NCI-H2196 (cell line): ENCODE measurements at regions not wholly inside any gene's neighbourhood (a gene's known extent, or its start where the extent isn't known, plus 50 kb on each side); places are given as distances from the start of the nearest gene placed in this dataset.
"Not testable (repeated sequence)": the region's sequence is repeated elsewhere in the genome, so short reads cannot be mapped to it uniquely, and the experiment has no call there.

ENCODE experiments used
- DNase-seq: peaks from one replicate; lab custom pipeline; 2025; ENCODE audit not compliant: unreplicated experiment; lab: John Stamatoyannopoulos, UW

DNA sequence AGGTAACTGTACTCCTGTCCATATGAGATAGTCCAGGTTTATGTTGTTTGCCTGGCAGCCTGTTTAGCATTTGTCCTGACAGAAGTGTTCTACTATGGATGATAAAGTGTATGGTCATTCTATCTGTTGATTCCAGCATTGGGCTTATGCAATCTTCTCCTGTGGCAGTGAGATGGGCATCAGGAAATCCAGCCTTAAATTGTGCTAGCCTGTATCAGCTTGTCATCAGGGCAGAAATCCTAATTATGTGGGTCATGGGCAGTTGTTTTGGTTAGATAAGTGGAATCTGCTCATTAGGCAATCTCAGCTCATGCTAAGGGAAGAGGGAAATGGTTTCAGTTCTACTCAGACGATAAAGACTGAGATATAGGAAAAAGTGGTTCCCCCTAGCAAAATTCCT is 247.4 kb upstream of the CHD1 start:
- no peak for DNase-seq

DNA sequence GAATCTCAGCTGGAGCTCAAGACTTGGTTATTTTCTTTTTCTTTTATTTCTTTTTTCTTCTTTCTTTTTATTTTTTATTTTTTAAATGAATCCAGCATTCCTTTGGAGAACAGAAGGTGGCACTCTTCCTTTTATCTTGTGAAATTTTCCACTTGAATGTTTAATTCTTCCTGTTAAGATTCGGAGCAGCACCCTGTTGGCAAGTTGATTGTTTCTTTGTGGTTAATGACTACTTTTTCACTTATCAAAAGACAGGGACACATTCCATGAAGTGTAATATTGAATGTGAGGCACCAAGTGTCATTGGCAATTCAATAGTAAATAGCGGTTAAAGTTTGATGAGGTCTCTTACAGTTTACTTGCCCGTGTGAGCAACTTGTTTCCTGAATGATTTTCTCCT is 240.5 kb upstream of the CHD1 start:
- no peak for DNase-seq

DNA sequence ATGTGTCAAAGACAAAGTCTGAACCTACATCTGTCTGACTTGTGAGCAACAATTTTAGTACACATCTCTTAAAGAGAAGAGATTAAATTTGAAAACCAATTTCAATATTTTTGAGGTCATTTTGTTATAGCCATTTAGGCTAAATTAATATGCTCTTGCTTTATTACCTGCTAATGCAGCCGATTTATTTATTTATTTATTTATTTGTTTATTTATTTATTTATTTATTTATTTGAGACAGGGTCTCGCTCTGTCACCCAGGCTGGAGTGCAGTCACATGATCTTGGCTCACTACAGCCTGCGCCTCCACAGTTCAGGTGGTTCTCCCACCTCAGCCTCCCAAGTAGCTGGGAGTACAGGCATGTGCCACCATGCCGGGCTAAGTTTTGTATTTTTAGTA is 232.7 kb upstream of the CHD1 start:
- DNase-seq, result not testable (repeated sequence)

DNA sequence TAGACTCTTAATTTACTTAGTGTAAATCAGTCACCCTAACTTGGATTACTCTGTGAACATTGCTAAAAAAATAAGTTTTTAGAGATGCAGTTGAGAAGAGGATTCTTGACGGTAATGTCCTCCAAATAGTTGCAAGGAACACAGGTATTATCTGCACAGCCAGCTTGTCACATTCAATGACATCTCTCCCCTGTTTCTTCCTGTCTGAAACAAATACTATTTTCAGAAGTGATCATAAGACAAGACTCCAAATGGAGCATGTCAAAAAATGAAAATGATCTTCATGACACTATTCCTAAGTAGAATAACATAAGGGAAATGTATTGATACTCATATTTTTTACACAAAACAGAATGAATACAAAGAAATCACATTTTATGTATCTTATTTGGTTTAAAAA is 227.9 kb upstream of the CHD1 start:
- no peak for DNase-seq

DNA sequence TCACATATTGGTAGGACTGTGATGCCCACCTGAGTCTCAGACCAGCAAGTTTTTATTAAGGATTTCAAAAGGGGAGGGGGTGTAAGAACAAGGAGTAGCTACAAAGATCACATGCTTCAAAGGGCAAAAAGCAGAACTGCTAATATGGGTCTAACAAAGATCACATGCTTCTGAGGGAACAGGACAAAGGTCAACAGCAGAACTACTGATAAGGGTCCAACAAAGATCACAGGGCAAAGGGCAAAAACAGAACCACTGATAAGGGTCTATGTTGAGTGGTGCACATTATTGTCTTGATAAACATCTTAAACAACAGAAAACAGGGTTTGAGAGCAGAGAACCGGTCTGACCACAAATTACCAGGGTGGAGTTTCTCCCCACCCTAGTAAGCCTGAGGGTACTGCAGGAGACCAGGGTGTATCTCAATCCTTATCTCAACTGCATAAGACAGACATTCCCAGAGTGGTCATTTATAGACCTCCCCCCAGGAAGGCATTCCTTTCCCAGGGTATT is 214.5 kb upstream of the CHD1 start:
- not testable (repeated sequence) for DNase-seq

DNA sequence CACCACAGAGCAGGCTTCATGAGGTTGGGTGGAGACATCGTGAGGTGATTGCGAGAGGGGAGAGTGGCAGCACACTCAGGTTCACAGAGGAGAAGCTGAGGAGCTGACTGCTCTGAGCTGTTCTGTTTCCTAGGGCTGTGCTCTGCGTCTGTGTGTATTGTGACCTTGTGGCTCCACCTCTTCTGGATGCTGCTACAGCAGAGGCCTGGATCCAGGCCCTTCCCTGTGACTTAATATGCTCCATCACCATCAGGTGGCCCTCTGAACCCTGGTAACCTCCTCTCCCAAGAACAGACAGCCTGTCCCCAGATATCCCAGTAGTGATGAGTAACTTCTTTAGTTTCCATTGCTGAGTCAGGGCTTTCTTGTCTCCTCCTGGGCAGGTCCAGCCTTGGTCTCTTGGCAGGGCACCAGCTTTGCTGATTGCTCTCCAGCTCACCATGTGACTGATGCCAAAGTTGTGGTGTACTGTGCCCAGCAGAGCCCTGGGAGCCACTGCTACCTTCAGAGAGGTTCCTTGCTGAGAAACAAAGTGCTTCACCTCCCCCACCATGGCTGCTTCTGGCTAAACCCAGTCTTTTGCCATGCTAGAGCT is 212.8 kb upstream of the CHD1 start:
- DNase-seq, result no peak

DNA sequence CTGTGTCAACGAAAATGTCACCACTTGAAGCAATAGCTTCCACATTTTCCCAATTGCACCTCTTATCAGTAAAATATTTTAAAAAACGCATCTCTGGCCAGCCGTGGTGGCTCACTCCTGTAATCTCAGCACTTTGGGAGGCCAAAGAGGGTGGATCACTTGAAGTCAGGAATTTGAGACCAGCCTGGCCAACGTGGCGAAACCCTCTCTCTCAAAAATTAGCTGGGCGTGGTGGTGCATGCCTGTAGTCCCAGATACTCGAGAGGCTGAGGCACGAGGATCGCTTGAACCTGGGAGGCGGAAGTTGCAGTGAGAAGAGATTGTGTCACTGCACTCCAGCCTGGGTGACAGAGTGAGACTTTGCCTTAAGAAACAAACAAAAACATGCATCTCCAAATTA is 210.1 kb upstream of the CHD1 start:
- no peak for DNase-seq

DNA sequence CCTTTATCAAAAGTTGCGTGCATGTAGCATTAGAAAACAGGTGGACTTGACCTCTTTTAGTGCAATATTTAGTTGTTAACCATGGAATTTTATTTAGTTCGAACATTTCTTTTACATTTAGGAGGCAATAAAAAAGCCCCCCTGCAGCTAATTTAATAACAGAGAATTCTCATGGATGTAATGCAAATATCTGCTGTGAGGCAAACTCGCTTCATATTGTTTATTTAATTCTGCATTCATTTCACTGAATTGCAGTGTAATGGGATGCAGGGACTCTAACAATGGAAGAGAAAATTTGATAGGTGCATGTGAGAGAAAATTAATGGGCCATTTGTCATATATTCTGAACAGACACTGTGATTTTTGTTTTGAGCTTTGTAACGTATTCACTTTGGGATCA is 205.1 kb upstream of the CHD1 start:
- no peak for DNase-seq

DNA sequence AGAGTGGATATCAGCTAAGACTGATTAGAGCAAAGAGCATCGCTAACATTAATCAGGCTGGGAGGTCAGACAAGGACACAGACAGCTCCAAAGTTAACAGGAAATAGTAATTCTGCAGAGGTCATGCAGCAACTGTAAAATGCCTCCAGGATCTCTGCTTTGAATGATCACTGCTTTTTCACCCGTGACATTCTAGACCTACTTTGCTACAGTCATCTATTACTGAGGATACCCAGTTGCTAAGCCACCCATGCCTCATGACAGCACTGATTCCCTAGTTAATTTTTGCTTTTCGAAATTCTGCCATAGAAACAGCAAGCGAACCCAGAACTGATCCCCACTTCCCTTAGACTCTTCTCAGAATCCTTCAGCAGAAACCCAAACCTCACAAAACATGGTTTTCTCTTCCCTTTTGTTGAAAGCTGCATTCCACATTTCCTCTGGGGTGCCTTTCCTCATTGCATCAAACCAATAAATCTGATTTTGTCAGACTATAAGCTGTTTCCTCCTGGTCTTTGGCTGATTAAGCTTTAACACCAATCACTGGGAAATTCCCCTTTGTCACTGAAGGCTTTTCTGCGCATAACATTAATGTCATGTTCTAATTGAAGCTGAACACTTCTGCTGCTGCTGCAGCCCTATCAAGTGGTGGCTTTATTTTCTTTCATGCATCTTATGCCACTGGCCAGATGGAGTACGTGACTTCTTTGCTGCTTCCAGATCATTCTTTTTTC is 201.1 kb upstream of the CHD1 start:
- no peak for DNase-seq

DNA sequence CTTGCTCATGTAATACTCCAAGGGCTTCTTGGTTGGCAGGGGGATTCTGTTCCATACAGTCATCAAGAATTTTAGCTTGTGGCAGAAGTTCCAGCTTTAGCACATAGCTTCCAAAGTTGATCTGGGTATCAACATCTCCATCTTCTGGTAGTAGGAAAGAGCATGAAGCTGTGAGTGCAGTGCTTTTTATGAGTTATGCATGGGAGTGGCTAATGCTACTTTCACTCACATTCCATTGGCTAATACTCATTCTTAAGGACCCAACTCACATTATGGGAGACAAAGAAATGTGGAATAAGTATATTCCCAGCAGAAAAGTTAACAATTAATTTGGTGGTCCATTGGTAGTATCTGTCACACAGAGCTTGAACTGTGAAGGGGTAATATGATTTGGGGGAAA is 194.2 kb upstream of the CHD1 start:
- no peak for DNase-seq

DNA sequence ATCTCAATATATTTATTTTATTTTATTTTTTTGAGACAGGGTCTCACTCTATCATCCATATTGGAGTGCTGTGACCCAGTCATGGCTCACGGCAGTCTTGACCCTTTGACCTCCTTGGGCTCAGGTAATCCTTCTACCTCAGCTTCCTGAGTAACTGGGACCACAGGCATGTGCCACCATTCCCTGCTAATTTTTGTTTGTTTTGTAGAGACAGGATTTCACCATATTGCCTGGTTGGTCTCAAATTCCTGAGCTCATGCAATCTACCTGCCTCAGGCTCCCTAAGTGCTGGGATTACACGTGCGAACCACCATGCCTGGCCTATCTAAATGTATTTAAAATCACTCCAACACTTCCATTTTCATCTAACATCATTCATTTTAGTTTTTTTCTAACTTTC is 190.5 kb upstream of the CHD1 start:
- no peak for DNase-seq

DNA sequence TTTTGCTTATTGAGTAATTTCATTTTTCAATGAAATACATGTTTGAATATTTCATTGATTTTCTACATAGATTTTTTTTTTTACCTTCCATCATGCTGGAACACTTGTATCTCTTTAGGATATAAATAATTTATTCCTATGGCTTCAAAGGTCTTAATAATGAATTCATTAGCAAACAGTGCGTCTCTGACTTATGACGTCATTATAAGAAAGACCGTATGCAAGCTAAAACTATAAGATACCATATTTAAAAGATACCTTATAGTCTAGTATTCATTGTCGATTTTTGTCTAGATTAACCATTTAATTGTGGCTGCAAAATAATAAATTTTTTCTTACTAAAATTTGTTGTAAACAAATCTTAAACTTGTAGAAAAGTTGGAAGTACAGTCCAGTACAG is 187.7 kb upstream of the CHD1 start:
- no peak for DNase-seq

DNA sequence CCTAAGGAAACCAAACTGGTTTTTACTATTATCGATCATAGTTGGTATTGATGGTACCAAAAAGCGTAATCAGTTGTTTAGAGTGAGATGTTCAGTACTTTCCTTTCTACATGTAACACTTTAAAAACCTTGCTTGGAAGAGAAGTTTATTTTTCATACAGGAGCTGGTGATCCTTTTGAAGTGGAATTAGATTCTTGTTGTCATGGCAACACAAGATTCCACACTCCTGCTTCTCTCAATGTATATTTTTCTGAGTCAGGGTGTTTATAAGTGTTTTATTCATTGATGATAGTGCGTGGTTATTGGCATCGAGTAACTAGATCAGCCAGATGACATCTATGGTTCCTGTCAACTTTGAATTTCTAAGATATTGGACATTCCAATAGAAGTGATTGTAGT is 181.1 kb upstream of the CHD1 start:
- no peak for DNase-seq

DNA sequence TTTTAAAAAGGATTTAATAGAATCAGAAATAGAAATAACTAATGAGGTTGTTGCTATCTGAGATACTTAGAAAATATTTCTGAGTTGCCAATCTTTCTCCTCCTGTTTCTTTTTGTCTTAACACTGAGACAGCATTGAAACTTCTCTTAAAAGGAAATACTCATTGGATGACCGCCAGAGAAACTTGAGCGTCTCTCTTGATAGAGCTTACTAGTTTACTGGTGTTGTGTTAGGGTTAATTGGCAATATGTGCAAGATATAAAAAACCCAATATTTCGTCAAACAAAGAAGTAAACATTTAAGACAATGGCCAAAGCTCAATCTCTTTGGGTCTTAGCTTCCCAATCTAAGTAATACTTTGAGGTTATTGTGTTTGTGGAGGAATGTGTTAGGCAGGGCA is 176.4 kb upstream of the CHD1 start:
- DNase-seq, result peak; percentile 53

DNA sequence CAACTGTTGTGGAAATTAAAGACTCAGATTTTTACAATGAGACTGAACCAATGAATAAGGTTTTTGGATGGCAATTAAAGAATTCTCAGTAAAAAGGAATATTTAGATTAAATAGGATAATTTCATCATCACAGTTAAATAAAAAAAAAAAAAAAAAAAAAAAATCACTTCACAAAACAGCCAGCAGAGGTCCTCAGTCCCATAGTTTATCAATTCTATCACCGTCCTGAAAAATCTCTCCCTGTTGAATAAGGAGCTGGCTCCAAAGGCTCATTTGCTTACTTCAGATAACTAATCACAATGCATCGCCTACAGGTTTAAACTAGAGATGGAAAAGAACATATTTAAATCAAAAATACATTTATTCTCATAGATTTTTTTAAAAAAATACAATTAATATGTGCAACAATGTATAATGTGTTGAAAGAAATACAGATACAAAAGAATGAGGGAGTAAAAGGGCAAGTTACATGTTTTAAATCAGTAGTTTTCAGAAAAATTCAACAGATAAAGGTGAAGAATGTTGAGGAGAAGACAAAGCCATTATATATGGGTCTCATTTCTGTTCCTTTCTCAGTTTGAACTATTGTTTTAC is 175.8 kb upstream of the CHD1 start:
- DNase-seq, result peak; percentile 67

DNA sequence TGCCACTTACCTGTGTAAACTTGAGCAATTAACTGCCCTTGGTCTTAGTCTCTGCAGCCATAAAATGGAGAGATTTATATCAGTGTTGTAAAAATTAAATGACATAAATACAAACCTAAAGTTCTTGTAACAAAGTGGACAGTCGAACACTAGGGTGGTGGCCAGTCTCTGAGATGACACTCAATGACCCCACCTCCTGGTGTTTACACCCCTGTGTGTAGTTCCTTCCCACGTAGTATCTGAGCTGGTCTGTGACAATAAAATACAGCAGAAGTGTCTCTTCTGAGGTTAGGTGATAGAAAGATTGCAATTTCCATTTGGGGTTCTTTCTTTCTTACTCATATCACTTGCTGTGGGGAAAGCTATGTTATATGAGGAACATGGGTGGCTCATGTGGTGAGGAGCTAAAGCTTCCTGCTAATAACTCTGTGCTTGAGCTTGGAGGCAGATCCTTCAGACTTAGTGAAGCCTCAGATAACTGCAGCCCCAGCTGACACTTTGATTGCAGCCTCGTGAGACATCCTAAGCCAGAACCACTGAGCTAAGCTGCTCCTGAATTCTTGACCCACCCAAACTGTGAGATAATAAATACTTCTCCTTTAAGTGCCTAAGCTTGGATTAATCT is 173.4 kb upstream of the CHD1 start:
- no peak for DNase-seq

DNA sequence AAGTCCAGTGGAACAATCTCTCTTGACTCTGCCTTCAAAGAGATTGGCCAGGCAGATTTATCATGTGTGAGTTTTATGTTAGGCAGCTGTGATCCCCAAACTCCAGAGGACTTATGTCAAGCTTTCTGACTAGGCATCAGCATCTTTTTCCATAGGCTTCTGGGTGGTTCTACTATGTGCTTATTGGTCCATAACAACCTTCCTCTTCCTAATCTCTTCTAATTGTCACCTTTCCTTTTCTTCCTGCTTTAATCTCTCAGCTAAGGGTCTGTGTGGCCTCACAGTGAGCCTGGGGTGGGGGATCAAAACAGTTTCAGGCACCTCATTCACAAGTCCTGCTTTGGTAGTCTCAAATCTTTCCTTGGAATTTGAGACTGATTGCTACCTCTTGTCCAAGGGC is 170.9 kb upstream of the CHD1 start:
- no peak for DNase-seq

DNA sequence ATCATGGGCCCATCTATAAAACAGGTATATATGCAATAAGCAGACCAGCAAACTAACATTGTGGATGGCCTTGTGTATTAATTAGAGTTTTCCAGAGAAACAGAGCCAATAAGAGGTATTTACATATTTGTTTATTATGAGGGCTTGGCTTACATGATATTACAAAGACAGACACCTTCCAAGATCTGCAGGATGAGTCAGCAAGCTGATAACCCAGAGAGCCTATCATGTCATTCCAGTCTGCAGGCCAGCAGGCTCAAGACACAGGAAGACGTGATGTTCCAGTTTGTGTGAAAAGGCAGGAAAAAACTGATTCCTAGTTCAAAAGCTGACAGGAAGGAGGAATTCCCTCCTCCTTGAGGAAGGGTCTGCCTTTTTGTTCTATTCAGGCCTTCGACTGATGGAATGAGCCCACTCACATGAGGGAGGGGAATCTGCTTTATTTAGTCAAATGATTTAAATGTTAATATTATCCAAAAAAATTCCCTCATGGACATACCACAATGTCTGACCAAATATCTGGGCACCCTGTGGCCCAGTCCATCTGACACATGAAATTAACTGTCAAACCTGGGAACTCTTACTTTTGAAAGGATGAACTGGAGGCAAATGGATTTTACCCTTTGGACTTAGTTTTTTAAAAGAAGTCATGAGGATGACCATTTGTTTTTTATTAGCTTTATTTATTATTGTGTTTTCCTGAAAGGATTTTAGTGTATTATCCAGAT is 161.2 kb upstream of the CHD1 start:
- no peak for DNase-seq

DNA sequence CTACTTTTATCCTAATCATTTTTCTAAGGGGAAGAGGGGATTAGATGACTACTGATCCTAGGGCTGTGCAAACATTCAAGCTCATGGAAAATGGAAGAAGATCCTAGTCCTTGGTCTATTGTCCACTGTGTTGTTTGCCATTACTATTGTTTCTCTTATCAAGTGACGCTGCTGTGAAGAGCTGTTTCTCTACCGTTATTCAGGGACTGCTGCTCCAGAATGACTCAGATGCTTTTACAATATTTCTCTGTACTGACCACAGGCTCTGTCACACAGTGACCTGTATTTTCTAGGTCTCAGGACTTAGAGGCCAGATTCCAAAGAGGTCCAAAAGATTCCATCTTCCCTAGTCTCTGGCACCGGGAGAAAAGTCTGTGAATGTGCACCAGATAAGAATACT is 159.5 kb upstream of the CHD1 start:
- no peak for DNase-seq

DNA sequence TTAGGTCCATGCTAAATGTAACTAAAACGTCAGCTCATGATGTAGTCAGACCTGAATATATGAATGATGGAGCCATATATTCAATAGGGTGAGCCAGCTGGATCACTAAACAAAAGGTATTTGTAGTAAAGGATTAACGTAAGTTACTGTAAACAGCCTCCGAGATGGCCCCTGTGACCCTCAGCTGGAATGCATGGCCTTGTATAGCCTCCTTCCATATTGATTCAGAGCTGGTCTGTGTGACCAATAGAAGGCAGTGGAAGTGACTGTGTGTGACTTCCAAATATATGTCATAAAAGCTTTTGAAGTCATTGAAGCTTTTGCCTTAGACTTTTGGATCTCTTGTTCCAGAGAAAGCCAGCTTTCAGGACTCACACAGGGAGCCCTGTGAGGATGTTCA is 154.4 kb upstream of the CHD1 start:
- no peak for DNase-seq

DNA sequence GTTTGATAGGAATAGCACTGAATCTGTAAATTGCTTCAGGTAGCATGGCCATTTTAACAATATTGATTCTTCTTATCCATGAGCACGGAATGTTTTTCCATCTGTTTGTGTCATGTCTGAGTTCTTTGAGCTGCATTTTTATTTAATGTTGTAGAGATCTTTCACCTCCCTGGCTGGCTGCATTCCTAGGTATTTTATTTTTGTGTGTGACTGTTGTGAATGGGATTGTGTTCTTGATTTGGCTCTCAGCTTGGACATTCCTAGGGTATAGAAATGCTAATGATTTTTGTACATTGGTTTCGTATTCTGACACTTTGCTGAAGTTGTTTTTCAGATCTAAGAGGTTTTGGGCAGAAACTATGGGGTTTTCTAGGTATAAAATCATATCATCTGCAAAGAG is 152.9 kb upstream of the CHD1 start:
- DNase-seq, result no peak
